NB4 (cell line): ENCODE measurements at regions not wholly inside any gene's neighbourhood (a gene's known extent, or its start where the extent isn't known, plus 50 kb on each side); places are given as distances from the start of the nearest gene placed in this dataset.

Experiments
- CTCF ChIP-seq: IDR thresholded peaks from one replicate; pipeline ENCODE4 v1.5.1; 2012; ENCODE audit warnings: low read depth, low read length
- MAX ChIP-seq: IDR thresholded peaks from 2 replicates; pipeline ENCODE4 v1.6.1; 2011; ENCODE audit warnings: low read depth, low read length
- POLR2A ChIP-seq: IDR thresholded peaks from 2 replicates; pipeline ENCODE4 v1.6.1; 2011; ENCODE audit warnings: mild to moderate bottlenecking; ENCODE audit not compliant: insufficient read length; ENCODE audit errors: extremely low read depth

GRCh38 chr12:111168009-111168900, 200.6 kb downstream of the PHETA1 start:
- TF ChIP-seq CTCF (no peak), POLR2A (no peak), MAX (no peak)
